Body of pancreas (tissue), 4 donors: ENCODE measurements at regions not wholly inside any gene's neighbourhood (a gene's known extent, or its start where the extent isn't known, plus 50 kb on each side); places are given as distances from the start of the nearest gene placed in this dataset.

Experiments used
- POLR2A ChIP-seq, 3 donors: fragments of 450-650 bp; IDR thresholded peaks; one replicate each; pipeline ENCODE4 v1.6.1; 2016; ENCODE audit warnings: antibody characterized with exemption in 3 of 3, mild to moderate bottlenecking in 2 of 3
- TF ChIP-seq, protein P1 (sequence below), 7 experiments: fragments of 450-650 bp in 4 of 7; fragments of 200-600 bp in 3 of 7; sonication (generic) in 3 of 7; IDR thresholded peaks; one replicate each; pipeline ENCODE4 v1.5.1; 2016 to 2019; ENCODE audit warnings: antibody characterized with exemption in 7 of 7

DNA sequence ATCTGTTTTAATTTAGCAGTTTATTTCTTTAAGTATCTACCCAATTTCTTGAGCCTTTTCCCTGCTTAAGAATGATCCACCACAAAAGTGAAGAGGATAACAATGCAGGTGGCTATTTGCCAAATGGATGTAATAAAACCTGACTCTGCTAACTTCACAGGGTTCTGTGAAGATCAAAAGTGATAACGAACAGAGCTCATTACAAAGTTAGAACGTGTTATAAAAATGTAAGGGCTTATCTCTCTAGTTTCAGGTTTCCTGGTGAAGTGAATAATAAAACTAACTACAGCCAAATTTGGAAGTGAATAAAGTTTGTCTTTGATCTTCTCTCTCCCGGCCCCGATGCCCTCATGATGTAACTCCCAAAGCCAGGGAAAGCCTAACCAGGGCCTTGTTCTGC is 497.9 kb downstream of the SMARCA1 start:
- TF ChIP-seq, protein P1, sequence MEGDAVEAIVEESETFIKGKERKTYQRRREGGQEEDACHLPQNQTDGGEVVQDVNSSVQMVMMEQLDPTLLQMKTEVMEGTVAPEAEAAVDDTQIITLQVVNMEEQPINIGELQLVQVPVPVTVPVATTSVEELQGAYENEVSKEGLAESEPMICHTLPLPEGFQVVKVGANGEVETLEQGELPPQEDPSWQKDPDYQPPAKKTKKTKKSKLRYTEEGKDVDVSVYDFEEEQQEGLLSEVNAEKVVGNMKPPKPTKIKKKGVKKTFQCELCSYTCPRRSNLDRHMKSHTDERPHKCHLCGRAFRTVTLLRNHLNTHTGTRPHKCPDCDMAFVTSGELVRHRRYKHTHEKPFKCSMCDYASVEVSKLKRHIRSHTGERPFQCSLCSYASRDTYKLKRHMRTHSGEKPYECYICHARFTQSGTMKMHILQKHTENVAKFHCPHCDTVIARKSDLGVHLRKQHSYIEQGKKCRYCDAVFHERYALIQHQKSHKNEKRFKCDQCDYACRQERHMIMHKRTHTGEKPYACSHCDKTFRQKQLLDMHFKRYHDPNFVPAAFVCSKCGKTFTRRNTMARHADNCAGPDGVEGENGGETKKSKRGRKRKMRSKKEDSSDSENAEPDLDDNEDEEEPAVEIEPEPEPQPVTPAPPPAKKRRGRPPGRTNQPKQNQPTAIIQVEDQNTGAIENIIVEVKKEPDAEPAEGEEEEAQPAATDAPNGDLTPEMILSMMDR (IDR thresholded peaks at IDR 0.05) = no peak
- TF ChIP-seq POLR2A (IDR thresholded peaks at IDR 0.05) = no peak
